ENCODE measurements at regions not wholly inside any gene's neighbourhood (a gene's known extent, or its start where the extent isn't known, plus 50 kb on each side); places are given as distances from the start of the nearest gene placed in this dataset.

DNA sequence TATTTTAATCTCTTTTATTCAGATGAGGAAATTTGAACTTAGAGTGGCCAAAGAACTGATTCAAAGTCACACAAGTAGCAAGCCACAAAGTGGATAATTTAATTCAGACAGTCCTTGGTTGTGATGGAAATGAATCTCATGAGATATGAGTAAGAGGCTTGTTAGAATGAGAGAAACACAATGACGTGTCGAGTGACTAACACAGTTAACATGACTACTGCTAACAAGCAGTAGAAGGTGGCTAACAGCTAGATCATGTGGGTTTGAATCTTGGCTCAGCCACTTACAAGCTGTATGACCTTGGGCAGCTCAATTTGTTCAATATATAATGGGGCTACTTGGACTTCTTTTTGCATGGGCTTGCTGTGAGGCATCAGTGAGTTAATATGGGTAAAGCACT is 104.5 kb upstream of the LMO4 start:
- DNase-seq (ENCODE audit: low spot score), result peak; percentile 100

DNA sequence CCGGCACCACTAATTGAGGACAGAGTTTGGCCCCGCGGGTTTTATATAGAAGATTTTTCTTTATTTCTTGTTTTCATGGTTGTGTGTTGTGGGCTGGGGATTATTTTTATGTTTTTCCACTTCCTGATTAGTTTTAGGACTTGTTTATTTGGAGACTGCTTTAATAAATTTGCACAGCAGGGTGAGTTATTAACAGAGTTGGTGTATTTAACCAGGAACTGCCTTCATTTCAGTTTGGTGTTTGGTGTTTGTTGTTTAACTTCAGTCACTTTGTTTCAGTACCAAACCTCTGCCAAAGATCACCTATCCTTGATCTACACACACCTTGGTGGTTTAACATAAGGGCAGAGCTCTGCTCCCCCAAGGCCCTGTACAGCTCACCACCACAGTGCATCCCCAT is 103.5 kb upstream of the LMO4 start:
- peak; percentile 27 for DNase-seq (ENCODE audit: low spot score)

DNA sequence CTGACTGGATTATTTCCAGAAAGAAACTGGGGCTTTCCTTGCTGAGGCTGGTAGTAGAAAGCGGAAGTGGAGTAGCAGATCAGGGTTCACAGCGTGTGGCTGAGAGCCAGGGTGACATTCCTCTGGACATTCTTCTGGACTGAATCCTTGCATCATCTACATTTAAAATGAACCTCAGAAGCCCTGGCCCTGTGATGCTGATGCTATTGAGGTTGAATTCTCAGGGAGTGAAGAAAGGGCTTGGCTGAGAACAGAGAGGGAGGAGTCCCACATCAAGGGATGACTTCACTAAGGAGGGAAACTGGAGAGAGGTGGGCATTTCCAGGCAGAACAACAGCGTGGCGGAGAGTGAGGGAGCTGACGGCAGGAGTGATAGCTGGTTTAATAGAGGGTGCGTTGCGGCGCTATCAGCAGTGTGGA is 102.3 kb upstream of the LMO4 start:
- DNase-seq (ENCODE audit: low spot score), result peak; percentile 100

DNA sequence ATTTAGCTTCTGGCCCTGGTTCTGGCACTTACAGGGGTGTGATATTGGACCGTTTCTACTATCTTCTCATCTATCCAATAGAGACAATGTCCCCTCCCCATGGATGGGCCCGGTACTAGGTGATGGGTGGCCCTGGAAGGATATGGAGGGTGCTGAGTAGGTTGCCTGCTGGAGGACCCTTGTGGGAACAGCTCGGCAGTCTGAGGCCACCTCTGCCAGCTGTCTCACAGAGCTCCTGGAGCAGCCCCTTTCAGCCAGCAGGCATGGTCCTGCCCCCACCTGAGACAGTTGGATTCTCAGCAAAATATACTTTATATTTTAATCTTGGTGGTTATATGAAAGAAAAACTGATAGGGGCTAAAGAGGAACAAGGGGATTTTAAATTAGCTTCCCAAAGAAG is 101.0 kb upstream of the LMO4 start:
- no peak for DNase-seq (ENCODE audit: low spot score)

DNA sequence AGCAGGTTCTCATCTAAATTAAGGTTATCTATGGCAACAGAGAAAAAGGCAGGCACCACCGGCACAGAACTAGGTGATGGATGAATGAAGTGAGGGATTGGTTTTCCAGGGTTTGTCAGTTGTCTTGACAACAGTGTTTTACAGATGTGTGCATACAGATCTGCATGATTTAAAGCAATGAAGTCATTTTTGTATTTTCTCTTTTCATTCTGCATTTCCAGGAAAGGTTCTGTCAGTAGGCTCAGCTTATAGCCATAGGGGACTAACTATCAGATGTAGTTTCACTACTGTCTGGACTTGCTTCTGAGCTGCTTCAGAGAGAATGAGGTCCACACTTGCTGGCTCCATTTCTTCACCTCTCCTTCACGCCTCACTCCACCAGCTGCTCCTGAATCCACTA is 98.2 kb upstream of the LMO4 start:
- no peak for DNase-seq (ENCODE audit: low spot score)

DNA sequence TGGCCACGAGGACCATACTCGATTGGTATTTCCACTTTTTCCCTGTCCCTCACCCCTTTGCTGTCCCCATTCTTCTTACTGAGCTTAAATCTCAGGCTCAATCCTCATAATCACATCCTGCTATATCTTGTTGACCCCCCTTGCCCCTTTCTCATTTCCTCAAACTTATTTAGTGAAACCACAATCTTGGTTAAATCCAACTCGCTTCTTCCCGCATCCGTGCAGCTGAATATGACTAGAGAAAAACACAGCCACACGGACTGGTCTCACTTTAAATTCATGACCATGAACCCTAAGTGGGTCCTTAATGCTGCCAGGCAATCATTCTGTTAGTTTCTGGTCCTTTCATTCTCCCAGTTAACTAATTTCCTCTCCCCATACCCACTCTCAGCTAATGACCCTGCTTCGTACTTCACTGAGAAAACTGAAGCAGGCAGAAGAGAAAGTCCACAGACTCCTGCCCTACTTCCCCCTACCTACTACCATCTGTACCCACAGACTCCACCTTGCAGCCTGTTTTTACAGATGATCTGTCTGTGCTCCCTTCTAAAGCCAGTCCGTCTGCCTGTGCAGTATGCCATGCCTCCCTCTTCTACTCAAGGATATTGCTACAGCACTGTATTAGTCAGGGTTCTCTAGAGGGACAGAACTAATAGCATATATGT is 96.8 kb upstream of the LMO4 start:
- no peak for DNase-seq (ENCODE audit: low spot score)

DNA sequence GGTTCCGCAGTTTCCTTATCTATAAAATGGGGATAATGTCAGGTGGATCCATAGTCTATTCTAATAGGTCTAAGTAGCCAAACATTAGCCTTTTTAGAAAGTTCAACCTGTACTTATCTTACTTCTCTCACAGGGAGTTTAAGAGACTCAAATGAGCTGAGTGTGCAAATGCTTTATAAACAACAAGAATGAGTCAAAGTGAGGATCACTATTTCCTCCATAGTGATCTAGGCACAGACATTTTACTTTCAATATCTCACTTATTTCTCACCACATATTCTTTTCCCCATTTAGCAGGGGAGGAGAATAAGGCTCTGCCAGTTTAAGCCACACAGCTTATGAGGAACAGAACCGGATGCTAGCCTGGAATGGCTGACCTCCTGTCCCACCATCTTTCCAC is 92.1 kb upstream of the LMO4 start:
- DNase-seq (ENCODE audit: low spot score), result no peak

DNA sequence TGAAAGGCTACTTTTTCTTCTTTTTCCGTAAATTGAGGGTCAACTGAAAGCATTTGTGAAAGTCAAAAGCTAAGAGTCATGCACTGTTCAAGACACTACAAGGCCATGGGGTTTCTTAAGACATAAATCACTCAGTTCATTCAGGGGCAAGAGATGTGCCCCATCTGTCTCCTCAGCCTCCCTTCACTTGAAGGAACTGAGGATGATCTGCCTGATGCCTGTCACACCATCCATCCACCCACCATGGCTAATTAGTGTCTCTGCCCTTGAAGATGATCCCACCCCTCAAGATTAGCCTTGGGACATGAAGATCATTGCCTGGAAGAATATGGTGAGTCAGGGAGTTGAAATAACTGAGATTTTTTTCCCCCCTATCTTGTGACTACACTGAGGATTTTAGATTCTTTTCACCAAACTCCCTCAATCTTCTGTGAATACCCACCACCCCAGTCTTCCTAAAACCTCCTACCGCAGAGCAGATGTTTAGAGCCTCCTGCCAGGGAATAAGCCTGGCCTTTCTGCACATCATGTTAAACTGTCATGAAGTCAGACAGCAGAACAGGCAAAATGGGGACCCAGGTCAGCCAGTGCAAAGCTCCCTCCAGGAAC is 88.6 kb upstream of the LMO4 start:
- no peak for DNase-seq (ENCODE audit: low spot score)

DNA sequence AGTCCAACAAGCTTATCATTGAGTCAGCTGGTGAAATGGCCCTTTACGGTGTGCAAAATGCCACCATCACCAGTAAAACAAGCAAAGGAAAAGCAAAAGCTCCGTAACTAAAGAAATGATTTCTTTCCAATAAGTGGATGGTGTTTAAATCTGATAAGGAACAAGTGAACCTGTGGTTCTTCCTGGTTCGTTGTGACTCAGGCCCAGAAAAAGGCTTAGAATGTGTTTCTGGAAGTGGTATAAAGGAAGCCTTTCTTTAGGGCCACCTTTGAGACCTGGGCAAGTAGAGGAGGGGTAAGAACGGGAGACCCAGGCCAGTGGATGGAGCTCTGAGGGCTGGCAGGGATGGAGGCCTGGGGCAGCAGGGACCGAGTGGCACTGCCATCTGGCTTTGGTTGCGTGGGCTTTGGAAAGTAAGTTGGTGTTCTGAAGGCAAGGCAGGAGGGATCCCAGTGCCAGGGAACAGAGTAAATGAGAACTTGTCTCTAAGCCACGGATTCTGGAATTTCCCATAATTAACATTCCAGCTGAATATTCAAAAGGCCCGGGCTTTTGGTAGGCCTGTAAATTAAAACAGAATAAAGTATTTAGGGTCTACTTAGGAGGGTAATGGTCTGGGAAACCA is 87.9 kb upstream of the LMO4 start:
- DNase-seq (ENCODE audit: low spot score), result peak; percentile 18

DNA sequence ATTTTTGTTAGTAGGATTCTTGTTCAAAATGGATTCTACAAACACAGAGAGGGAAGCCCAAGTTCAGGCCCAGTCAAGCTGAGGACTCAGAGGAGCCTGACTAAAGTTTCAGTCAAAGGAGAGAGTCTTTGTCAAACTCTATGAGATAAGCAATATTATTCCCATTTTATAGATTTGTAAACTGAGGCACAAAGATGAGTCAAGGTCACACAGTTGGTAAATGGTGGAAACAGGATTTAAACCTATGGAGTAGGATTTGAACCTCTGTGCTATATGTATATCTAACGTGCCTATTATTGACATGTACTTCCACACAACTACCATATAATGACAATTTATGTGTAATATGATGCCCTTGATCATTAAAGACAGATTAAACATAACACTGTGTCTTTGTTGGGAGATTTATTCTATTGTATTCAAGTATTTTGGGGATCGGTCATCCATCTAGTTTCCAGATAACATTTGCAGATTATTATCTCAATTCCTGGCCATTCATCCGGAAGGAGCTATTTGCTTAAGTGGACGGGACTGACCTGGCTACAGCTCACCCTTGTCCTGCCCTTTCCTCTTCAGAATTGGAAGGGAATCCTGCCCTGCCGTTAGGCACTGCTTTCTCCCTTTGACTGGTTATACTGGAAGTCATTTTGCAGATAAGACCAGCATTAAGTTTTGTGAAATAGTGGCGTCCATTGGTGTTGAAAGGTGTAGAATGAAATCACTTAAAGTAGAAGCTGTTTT is 86.1 kb upstream of the LMO4 start:
- no peak for DNase-seq (ENCODE audit: low spot score)

DNA sequence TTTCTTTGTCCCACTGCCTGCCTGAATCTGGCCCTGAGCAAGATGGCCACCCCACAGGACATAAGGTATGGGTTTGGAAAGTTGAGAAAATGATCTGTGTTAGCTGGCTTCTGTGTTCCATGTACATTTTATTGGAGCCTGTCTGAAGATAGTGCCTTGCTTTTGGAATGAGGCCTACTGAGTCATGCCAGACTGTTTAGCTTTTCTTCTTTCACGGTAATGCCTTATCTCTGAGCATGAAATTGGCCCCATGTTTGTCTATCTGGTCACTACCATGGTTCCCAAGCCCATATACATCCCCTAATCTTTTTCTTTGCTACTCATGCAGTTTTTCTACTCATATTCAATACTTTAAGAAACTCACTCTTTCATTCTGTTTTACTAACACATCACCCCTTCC is 85.1 kb upstream of the LMO4 start:
- DNase-seq (ENCODE audit: low spot score), result no peak

DNA sequence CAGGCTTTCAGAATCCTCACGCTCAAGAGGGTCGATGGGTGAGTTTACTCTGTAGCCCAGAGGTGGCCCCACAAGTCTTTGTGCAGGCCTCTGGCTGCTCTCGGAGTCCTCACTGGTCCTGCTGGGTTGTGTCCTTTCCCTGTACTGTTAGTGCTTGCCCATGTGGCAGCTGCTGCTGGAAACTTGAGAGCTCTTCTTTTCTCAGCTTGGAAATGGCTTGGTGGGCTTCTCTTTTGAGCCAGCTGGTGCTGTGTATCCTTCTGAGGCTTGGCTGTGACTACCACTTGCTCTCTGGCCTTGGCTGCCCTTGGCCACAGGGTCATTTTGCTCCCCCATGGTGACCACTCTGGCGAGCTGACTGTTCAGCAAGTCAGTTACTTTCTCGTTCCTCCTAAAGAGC is 82.2 kb upstream of the LMO4 start:
- no peak for DNase-seq (ENCODE audit: low spot score)

DNA sequence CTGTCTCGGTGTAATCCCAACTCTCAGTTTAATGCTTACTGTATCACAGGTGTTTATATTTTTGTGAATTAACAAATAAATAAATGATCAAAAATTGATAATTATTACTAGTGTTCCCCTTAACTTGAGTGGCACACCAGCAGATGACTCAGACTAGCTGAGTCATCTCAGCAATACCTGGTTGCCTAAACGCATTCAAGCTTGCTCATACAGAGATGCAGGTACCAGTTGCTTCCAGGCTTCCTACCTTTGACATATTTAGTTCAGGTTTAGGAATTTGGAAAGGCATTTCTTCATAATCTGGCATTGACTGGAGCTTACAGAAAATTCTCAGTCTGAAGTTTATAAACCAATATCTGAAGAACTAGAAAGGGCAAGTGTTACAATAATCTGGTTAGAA is 78.9 kb upstream of the LMO4 start:
- peak; percentile 64 for DNase-seq (ENCODE audit: low spot score)

DNA sequence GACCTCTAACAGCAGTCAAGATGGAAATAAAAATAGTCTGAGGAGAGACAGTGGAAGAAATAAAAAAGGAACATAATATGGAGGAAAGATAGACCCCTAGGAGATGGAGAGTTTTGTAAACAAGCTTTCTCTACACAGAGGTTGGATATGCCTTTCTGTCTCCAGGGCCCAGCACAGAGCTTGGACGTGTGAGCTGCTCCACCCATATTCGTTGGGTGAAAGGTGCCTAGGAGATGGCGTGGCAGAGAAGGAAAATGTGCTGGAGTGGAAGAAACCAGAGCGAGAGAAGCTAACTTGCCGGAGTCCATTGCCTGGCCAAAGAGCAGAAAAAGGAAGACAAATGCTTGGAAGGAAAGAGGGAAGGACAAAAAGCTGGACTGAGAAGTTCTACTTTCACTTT is 78.3 kb upstream of the LMO4 start:
- DNase-seq (ENCODE audit: low spot score), result no peak

DNA sequence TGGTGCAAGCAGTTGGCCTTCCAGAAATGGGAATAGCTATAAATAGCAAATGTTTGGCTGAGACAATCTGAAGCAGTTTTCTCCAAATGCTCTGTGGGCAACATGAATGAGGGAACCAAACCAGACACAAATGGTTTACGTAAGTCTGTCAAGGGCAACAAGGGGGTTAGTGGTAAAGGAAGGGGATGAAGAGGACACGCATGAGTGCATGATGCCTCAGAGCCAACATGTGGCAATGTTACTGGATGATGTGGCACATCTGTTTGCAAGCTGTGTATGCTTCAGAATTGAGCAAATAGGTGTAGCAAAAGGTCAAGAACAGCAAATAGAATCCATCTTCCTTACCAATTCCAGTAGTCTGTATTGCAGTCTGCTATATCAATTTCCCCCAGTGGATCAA is 76.3 kb upstream of the LMO4 start:
- DNase-seq (ENCODE audit: low spot score), result peak; percentile 4

DNA sequence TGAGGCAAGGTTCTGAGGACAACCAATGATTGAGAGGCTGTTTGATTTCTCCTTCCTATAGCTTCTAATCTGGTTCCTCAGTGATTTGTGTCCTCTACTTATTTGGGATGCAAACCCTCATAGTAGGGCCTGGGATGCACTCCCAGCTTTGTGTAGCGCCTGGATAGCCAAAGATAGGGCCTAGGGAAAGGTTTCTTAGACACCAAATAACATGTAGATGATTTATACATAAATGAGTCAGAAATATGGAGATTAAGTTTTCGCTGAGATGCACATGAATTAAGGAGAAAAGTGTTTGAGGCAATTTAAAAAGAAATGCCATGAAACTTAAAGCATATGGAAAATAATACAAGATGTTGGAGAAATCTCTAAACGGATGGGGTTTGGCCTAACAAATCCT is 66.0 kb upstream of the LMO4 start:
- DNase-seq (ENCODE audit: low spot score), result no peak

DNA sequence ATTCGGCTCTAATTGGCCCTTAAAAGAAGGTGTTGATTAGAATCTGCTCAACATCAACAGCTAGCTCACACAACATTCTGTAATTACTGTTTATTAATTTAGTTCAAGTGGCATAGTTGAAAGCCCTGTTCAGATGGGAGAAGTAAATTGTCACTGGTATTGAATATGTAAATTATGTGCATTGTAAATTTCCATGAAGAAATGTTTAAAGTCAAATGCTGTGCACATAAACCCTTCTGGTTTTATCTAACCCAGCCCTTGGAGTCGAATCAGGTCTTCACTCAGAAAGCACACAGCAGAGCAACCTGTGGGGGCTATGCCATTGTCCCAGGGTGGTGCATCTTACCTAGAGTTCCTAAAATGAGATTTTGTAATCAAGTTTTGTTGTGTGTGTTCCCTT is 65.4 kb upstream of the LMO4 start:
- DNase-seq (ENCODE audit: low spot score), result no peak

DNA sequence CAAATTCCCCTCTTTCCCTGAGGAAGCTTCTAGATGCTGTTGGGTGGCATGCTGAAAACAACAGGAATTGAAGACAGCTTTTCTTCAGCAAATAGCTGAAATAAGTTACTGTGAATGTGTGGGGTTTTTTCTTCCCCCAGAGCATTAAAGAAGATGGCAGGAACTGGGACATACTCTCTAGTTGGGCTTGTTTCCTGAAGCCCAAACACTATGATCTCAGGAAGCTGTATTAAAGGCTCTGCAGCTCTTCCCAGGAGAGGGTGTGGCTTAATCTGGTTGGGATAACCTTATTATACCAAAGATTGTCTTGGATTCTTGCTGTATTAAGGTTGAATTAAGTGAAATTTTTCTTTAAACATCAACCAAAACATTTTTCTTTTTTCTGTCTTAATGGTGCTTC is 64.9 kb upstream of the LMO4 start:
- no peak for DNase-seq (ENCODE audit: low spot score)

DNA sequence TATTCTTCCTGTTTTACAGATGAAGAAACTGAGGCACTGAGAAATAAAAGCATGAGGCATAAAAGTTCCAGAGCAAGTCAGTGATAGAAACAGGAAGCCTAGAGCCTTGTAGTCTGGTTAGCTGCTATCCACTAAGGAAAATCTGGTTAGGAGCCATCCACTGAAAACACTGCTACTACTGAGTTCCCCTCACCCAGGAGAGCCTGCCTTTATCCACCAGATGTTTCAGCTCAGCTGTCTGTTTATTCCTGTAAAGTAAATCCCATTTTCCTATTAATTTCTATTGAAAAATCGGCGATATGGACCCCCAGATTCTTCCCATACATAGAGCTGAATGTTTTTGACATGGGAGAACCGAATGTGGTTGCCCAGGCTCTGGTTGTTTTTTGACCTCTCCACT is 63.7 kb upstream of the LMO4 start:
- no peak for DNase-seq (ENCODE audit: low spot score)

DNA sequence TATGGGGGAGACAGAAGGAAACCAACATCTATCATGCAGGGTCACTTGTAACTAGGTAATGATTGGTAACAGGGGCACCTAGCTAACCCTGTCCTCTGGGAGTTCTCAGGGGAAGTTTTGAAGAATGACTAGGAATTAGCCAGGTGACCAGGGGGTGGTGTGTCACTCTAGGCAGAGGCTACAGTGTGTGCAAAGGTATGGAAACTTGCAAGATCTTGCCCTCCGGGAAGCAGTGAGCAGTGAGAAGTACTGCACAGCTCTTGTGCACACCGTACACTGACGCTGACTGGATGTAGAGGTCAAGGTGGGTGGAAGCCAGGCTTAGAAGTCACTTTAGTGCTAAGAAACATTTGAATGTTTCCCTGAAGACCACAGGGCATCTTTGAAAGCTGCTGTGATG is 62.9 kb upstream of the LMO4 start:
- DNase-seq (ENCODE audit: low spot score), result no peak

DNA sequence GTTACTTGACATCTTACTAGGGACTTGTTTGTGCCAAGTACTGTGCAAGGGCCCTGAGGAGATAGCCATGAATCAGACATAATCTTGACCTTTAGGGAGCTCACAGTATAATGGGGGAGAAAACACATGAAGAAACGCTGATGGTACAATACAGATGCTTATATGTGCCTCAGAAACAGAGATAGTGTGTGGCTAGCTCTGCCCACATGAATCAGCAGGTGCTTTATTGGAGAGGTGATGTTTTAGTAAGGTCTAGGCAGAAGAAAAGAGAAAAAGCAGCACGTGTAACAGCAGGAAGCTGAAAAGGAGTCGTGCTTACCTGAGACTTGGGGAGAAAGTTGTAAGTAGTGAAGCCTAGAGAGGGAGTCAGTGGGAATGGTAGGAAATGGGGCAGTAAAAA is 60.6 kb upstream of the LMO4 start:
- no peak for DNase-seq (ENCODE audit: low spot score)

DNA sequence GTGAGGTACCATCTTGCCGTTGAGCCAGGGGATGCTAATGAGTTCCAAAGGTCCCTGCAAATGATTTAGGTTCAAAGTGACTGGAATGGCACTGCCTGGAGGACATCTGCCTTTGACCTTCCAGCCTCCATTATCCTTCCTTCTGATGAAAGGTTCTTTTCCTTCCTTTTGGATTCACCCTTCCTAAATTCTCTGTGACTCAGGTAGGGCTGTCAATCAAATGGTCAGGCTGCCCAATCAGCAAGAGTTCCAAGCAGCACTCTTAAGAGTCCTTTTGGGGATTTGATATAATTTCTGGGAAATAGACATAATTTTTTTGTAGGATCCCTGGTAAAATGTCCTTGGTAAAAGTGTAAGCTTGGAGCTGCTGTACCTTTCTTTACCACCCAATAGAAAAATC is 58.8 kb upstream of the LMO4 start:
- DNase-seq (ENCODE audit: low spot score), result no peak

DNA sequence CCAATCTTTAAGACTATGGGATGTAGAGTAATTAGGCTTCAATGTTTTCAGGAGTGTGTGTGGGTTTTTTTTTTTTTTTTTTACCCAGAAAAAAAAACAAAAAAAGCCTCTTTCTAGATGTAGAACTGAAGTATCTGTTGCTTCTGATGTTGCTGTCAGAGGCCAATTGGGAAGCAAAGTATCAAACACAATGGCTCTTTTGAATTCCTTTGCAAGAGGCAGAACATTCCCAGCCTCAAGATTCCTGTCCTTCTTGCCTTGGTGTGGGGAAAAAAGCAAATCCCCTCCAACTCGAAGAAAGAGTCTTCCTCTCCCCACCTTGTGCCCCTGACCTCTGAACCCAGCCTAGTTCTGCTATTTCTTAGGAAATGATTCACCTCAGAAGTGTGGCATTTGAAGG is 55.4 kb upstream of the LMO4 start:
- no peak for DNase-seq (ENCODE audit: low spot score)

All from kidney tubule cell (primary cell).